ENCODE measurements at regions not wholly inside any gene's neighbourhood (a gene's known extent, or its start where the extent isn't known, plus 50 kb on each side); places are given as distances from the start of the nearest gene placed in this dataset.
"Not testable (repeated sequence)": the region's sequence is repeated elsewhere in the genome, so short reads cannot be mapped to it uniquely, and the experiment has no call there.

DNA sequence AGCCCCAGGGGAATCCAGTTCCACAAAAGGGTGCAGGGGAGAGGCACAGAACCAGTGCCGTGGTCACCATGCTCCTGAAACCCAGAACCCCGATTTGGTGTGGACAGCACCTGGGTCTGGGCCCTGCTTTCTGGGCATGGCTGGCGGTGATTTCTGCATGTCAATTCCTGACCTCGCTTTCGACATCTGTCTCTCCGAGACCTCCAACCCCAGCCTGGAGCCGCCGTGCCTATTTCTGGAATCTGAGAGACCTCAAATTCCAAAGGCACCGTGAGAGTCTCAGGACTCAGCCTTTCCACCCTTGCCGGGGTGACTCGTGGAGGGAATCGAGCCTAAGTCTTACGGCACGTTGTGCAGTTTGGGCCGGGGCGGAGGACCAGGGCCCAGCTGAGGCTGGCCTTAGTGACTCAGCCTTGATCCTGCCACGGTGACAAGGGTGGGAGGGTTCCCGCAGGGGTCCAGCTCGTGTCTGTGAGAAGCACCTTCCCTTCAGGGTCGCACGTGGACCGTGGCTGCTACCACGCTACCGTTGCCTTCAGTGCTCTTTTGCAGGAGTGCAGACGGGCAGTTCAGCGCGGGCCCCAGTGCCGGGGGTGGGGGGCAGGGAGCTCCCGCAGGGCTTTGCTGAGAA is 133.7 kb downstream of the PXDC1 start:
- no peak for DNase-seq

DNA sequence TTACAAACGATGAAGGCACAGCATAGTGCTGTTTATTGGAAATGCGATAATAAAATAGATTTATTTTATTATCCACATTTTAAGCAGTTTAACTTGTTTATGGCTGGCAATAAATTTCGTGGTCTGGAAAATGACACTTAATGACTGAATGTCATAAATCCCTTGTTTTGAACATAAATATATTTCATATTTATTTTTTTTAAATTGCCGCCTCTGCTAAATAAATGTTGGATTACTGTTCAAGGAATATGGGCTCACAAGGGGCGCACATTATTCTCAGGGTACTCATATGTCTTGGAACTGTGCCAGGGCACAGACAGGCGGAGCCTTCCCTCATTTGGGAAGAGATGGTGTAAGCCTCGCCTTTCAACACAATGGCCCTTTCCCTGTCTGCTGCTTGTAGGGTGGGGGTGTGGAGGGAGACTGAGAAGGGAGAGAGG is 134.3 kb downstream of the PXDC1 start:
- no peak for DNase-seq

DNA sequence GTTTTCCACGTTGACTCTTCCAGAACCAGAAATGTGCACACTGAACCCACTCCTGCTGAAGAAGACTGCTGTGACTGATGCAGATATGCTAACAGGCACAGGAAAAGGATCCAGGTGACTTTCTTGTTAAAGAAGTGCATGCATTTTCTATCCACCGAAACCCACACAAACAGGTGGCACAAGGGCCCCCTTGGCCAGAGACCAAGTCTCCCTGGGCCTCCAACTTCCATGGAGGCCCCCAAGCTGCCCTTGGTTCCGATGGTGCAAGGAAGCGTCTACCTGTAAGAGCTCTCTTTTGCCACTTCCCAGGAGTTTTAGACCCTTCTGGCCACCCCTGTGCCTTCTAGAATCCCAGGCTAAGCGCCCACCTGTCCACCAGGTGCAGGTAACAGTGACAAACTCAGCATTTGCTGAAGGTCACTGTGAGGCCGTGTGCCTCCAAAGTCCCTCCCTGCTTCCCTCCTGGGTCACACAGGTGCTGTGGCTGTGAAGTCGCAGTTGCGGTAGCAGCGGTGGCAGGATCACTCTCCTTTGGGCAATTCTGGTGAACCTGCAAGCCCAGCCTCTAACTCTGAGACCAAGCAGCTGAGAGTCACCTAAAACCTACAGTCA is 134.8 kb downstream of the PXDC1 start:
- DNase-seq = no peak

DNA sequence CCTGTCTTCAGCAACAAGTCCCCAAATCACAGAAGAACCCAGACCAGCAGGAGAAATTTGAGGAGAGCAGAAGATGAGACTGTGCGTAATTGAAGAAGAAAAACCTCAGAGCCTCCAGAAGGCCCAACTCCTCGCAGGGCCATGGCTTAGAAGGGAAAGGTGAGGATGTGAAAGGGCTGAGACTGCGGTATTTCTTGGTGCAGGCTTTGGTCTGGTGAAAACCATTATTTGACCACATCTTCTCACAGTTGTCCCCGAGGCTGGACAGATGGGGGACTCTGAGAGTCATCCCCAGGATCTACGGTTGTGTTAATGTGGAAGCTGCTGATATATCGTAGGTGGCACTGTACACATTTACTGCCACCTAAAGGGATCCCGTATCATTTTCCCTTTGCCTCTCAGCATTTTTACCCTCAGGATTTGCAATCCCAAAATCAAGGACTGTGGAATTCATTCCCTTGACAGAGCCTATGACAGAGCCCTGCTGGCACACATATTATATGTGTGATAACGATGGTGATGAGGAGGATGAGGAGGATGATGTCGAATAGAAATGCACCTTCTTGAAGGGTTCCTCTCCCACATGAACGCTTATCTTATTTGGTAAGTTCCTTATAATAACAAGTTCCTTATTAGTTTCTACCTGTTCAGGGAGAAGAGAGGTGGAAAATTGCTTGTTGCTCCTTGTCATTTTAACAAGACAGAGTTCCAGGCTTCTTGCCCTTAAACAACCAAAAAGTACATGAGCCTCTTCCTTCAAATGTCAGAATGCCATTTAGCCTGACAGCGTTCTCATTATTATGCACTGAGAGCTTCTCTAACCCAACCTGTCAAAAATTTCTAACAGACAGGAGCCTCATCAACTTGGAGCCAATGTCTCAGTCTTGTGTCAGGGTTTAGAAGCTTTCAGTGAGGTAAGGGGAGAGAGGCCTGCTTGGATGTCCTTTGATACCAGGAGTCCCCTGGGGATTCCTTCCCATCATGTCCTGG is 135.8 kb downstream of the PXDC1 start:
- no peak for DNase-seq

DNA sequence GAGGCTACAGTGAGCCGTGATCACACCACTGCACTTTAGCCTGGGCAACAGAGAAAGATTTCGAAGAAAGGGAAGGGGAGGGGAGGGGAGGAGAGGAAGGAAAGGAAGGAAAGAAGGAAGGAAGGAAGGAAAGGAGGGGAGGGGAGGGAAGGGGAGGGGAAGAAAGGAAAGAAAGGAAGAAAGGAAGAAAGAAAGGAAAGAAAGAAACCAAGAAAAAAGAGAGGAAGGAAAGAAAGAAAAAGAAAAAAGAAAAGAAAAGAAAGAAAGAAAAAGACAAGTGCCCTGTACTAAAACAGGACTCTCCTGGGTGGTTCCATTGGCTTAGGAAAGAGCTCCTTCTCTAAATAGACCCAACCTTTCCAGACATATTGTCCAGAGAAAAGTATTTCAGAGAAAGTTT is 136.6 kb downstream of the PXDC1 start:
- DNase-seq = no peak

DNA sequence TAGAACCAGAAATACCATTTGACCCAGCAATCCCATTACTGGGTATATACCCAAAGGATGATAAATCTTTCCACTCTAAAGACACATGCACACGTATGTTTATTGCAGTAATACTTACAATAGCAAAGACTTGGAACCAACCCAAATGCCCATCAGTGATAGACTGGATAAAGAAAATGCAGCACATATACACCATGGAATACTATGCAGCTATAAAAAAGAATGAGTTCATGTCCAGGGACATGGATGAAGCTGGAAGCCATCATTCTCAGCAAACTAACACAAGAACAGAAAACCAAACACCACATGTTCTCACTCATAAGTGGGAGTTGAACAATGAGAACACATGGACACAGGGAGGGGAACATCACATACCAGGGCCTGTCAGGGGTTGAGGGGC is 137.9 kb downstream of the PXDC1 start:
- not testable (repeated sequence) for DNase-seq

DNA sequence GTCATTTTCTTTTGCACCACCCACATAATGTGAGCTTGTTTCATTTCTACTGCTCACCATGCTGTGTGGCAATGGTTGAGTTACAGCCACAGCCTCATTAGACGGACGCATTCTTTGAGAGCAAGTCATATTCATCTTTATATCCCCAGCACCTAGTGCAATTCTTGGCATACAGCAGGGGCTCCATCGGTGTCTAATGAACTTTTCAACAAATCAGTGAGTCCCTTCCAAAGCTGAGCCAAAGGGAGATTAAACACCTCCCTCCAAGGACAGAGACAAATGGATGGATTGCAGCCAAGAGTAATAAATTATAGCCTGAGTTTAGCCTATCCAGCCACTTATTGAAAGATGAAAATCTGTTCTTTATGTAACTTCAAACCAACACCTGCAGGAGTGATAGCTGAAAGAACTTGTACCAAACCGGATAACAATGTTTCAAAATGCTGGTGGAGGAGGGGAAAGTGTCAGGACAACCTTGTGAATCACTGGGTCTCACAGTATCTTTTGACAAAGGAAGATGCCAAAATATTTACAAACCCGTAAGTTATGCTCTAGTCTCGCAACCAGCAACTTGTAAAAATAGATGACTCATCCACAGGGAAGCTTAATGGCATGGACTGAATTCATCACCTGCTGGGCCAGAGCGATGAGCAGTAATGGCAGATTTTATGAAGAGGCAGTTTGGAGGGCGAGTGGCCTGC is 139.0 kb downstream of the PXDC1 start:
- DNase-seq = no peak

DNA sequence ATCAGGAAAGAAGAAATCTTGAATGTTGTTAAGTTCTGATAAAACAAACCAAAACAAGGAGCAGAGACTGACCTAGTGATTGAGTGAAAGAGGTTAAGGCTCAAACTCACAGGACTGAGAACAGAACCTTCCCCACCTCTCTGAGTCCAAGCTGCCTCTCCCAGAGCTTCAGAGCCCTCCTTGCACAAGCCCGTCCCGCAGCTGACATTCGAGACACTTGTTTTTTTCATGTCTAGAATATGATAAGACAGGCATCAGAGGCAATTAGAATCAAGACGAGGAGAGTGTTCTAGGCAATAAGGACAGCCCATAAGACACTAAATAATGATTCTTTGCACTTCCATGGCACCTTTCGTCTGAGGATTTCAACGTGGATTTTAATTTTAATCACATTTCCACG is 140.6 kb downstream of the PXDC1 start:
- DNase-seq = no peak

DNA sequence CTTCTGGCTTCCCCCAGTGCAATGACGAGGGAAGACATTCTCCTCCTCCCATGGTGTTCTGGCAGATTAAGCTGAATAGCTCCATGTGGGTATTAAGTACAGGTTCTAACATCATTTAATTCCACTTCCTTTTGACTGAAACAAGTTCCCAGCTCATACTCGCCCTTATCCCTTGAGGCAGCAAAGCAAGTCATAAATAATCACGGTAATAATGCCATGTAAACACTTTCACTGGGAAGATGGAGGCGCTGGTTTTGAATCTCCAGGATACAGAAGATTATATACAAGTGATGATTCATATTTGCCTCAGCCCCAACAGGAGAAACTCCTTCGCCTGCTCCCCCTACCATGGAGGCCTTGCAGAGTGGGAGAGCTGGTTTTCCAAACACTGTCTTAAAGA is 141.3 kb downstream of the PXDC1 start:
- no peak for DNase-seq

DNA sequence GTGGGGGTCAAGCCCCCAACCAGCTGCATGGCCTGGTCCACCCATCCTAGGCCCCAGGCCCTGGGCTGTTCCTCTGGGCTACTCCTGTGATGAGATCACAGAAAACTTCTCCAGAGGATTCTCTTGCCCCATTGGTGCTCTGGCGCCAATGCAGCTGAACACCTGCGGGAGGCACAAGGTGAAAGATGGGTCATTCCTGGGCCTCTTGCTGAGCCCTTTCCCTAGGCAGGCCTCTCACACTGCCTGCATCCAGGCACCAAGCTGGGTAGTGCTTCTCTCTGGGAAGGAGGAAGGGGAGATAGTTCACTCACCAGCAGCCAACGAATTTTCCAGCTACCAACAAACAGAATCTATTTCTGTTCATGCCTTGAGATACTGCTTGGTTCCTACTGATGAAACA is 142.1 kb downstream of the PXDC1 start:
- DNase-seq = no peak

DNA sequence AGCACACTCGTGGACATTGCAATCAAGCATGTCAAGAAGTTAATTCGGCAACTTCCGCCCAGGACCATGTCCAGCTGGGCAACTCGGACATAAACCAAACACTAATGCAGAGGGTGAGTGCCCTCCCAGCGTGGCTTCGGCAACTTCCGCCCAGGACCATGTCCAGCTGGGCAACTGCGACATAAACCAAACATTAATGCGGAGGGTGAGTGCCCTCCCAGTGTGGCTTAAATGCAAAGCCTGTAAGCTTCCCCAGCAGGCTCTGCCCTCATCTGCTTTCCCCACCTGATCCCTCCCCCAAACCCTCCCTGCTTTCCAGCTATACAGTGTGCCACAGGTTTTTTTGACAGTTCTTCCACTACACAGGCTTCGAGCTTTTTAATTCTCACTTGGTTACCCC is 143.4 kb downstream of the PXDC1 start:
- DNase-seq = no peak

DNA sequence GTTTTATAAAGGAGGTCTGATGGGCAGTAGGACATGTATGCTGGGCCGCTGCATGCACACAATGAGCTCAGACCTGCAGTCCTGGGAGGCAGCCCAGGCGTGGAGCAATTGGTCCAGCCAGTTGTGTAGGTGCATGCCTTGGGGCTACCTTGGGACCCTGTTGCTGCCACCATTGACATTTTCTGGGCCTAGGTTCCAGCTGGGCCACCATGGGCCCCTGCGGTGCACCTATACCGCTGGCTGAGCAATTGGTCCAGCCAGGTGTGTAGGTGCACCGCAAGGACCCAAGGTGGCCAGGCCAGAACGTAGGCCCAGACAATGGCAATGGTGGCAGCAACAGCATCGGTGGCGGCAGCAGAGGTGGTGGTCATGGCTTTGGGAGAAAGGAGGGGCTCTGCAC is 143.9 kb downstream of the PXDC1 start:
- DNase-seq = no peak

DNA sequence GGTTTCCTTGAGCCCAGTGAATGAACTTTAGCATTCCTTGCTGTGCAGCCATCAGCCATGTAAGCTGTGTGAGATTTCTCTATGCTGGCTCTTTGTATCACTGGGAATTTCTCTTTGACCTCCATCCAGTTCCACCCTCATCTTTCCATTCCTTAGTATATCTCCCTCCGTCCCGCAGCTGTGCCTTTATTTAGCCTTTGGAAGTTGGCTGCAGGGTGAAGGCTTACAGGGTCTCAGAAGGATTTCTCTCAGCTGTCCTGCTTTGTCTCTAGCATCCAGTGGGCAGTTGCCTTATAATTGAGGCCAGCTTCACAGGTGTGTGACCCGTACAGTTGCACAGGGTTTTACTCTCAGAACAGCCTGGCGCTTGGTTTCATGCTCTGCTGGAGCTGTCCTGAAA is 144.3 kb downstream of the PXDC1 start:
- DNase-seq = no peak

DNA sequence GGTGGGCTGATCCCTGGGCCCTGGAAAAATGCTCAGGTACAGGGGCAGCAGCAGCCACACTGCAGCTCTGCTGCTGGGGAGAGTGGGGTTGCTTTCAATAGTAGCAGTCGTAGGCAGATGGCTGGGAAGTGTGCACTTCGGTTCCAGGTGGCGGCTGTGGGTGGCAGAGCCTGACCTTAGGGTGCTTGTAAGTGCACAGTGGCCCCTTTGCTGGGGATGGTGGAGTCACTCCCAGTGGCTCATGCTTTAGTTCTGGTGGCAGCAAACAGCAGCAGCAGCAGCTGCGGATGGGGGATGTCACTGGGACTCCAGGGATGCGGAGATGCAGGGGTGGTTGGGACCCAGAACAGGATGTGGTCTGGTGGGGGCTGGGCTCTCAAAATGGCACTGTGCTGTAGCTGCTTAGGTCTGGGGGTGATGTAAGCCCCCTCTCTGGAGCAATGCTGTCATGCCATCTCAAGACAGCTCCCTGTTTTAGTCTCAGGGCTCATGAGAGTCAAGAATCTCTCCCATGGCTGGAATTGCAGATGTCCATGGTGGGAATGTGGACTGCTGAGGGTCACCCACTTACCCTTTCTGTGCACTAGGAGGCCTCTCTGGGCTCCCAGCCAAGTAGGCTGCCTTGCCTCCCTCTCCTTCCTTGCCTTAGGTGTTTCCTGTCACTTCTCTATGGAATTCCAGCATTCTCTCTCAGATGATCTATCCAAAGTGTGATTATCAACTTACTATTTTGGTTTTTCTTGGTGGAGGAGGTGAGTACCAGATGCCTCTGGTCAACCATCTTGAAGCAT is 146.7 kb upstream of the SLC22A23 start:
- DNase-seq = no peak

DNA sequence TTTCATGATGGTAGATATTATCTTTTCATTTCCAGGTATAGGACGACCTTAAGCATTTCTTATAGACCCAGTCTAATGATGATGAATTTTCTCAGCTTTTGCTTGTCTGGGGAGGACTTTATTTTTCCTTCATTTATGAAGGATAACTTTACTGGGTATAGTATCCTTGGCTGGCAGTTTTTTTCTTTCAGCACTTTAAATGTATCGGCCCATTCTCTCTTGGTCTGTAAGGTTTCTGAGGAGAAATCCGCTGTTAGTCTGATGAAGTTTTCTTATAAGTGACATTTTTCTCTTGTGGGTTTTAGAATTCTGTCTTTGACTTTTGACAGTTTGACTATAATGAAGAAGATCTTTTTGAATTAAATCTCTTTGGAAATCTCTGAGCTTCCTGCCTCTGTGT is 144.7 kb upstream of the SLC22A23 start:
- DNase-seq = no peak

DNA sequence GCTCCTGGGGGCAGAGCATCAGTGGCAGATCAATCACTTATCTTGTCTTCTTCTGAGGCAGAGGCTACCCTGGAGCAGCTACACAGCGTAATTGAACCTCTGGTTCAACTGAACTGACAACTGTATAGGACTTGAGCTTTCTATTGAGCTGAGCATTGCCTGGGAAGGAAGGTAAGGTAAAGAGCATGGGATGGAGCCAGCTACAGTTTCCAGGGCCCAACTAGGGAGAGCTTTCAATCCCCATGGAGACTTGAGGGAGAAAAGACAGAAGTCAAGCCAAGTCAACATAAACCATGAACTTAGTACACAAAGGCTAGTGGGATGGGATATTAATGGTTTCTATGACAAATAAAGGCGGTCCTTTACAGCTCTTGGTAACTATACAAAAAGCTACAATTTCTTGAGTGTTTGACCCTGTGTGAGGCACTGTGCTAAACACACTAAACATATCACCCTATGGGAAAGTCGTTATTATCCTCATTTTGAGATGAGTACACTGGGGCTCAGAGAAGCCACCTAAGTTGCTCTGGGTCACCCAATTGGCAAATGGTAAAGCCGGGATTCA is 140.7 kb upstream of the SLC22A23 start:
- DNase-seq = no peak

DNA sequence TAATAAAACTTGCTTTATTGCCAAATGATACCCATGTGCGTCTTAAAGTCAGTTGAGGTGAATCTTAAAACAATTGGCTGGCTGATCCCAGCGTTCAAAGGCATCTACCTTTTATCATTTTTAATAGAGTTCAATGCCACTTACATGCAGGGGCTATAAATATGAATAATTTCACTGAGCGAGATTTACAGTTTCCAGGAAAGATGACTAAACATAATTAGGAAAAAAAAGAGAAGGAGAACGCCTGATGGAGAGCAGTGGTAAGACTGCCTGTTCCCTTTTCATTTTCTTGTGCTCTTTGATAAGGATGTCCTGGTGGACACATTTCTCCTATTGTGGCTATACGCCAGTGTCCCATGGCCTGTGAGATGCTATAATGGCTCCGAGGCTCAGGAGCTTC is 139.9 kb upstream of the SLC22A23 start:
- no peak for DNase-seq

DNA sequence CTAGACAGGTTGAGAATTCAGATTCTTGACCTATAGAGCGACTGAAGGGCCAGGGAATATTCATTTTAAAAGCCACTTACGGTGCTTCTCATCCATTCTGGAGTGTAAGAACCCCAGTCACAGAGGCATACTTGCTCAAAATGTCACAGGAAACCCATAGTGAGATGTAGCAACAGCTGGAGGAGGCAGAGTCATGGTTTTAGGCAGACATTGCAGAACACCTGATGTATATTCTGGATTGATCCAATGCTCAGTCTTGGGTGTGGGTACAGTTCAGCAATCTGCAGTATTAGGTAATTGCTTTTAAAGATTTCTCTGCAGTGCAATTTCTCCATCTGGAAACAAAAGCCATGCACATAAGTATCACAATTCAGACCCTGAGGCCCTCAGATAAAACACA is 137.4 kb upstream of the SLC22A23 start:
- DNase-seq = no peak

DNA sequence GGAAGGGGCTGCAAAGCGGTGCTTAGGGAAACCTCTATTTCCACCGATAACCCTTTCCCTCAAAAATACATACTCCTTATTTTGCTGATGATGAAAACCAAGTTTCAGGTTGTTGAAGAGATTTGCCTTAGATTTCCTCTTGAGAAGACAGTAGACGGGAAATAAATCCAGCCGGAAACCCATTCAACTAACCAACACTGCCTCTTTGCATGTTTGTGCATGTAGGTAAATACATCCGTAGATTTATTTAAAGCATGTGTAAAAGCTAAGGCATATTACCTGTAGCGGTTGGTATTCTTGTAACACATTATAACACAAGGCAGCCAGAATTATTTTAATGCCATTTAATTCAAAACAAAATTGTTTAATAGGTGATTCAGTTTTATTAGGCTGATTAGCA is 136.3 kb upstream of the SLC22A23 start:
- no peak for DNase-seq

DNA sequence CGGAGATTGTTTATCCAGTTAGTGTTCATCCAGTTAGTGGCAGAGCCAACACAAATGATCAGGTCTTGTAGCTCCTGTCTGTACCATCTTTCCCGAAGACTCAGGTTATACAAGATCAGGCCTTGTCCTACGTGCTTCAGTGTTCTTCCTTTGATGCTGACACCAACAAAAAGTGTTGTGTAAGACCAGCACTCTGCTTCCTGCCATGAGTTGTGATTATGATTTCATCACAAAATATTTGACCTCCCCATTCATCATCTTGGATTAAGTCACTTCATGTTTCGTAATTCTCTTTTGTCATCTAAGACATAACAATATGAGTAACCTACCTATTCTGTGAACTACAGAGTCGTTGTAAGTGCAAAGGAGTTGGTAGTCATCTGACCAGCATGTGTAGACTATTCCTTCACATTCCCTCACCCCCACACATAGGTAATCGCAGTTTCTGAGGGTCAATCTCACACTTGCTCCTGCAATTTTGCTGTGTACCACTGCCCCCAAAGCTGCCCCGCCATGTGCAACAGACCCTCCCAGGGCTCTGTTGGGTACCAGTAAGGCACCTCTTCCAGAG is 135.6 kb upstream of the SLC22A23 start:
- DNase-seq = no peak

DNA sequence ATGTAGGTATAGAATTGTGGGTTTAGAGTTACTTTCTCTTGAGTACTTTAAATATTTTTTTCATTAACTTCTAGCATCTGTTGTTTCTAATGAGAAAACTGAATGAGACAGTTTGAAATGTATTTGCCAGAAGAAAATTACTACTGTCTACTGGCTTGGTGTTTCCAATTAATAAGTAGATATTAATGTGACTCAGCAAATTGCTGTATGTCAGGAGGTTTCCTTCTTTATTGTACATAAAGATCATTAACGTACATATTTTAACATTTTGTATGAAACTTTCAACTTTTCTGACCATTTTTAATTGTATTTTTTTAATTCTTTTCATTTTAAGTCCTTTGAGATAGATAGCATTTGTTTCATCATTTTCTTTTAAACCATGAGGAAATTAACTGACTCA is 135.1 kb upstream of the SLC22A23 start:
- DNase-seq = no peak

DNA sequence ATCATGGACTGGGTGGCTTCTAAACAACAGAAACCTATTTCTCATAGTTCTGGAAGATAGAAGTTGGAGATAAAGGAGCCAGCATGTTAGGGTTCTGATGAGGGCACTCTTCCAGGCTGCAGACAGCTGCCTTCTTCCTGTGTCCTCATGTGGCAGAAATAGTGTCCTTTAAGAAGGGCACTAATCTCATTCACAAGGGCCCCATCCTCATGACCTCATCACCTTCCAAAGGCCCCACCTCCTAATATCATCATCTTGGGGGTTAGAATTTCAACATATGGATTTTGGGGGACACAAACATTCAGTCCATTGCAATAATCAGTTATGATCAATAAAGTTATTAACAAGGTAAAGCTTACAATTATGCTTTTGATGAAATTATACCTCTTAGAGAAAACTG is 130.8 kb upstream of the SLC22A23 start:
- no peak for DNase-seq

Data from GDM1 (cell line).